Stimulated activated CD4-positive, alpha-beta T cell treated with anti-CD3 and anti-CD28 coated beads, Interleukin-4, amount 100 ng/mL, for 48 hours (primary cell): ENCODE measurements at regions not wholly inside any gene's neighbourhood (a gene's known extent, or its start where the extent isn't known, plus 50 kb on each side); places are given as distances from the start of the nearest gene placed in this dataset.
"Not testable (repeated sequence)": the region's sequence is repeated elsewhere in the genome, so short reads cannot be mapped to it uniquely, and the experiment has no call there.

ENCODE experiments used
- DNase-seq, 2 donors: peaks; one replicate each; pipeline ENCODE4 v3.0.0-alpha.2; 2020; ENCODE audit warnings: low read depth in 2 of 2

DNA sequence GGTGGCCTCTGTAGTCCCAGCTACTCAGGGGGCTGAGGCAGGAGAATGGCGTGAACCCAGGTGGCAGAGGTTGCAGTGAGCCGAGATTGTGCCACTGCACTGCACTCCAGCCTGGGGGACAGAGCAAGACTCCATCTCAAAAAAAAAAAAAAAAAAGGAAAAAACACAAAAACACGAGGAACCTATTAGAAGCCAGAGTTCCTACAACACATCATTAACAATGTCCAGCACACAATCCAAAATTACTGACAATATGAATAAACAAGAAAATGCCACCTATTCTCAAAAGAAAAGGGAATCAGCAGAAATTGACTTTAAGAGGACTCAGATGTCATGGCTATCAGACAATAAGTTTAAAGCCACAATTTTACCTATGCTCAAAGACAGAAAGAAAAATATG lies 57.3 kb upstream of the HS3ST3A1 start:
- not testable (repeated sequence) for DNase-seq

DNA sequence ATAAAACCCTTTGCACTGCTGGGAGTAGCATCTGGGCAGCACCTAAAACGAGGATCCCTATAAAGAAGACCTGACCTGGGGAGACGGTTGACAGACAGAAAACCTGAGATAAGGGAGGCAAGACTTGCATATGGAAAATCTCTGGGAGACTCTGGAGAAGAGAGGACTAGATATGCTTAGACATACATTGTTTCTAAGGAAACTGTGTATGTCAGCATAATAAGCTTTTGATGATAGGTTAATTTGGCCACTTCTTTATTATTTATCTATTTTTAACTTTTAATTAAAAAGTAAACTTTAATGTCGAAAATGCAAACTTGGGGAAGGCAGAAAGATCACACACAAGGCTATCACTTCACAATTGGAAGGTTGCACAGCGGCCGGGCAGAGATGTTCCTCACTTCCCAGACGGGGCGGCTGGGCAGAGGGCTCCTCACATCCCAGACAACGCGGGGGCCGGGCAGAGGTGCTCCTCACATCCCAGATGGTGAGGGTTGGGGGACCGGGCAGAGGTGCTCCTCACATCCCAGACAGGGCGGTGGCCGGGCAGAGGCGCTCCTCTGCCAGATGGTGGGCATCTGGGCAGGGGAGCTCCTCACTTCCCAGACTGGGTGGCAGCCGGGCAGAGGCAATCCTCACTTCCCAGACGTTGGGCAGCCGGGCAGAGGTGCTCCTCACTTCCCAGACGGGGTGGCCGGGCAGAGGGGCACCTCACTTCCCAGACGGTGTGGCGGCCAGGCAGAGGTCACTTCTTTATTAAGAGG lies 64.3 kb upstream of the HS3ST3A1 start:
- DNase-seq, result no peak

DNA sequence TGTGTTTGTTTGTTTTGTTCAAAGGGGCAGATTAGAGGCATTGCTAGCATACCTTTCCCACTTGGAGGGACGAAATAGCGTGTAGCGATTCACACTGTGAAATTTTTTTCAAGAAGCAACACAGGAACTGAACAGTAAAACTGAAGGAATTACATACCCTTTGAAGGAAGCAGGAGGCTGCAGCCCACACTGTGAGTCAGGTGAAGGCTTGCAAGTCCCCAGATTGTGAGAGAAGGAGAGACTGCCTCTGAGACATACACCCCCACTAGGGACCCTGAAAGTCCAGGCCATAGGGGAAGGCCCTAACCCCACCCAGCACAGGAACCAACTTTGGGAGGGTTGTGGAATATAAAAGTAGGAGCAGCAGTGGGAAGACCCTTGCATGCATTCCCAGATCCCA lies 69.6 kb upstream of the HS3ST3A1 start:
- DNase-seq, result no peak

DNA sequence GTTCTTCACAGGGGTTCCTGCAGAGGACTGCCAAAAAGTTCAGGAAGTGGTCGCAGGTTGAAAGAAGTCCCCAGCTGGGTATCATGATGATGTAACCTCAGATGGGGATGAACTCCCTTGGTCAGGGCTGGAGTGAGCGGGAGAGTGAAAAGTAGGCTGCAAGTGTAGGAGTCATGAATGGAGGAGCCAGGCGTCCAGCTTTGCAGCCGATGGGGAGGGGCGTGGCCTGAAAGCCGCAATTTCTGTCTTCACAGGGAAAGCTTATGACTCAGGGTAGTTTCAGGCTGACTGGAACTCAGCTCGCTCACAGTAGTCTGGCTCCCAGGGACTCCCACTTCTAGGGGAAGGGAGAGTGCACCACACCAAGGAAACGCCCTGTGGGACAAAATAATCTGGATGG lies 70.0 kb upstream of the HS3ST3A1 start:
- peak in 1 of 2 donors; percentile 32 for DNase-seq

DNA sequence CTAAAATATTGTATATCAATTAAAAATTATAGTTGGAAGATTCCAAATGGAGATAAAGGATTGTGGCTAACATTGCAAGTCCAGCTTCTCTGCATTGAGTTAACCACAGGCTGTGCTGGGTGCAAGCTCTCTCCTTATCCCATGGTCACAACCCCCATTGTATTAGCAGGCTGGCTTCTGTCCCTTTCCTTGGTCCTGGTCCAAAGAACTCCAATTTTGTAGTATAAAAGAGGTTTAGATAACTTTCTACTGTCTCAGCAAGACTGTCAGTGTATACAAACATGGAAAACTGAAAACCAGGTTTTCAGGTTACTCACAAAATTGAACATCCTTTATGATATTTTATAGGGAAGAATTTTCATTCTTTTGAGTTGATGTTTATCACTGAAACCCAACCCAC lies 76.6 kb upstream of the HS3ST3A1 start:
- DNase-seq, result no peak

DNA sequence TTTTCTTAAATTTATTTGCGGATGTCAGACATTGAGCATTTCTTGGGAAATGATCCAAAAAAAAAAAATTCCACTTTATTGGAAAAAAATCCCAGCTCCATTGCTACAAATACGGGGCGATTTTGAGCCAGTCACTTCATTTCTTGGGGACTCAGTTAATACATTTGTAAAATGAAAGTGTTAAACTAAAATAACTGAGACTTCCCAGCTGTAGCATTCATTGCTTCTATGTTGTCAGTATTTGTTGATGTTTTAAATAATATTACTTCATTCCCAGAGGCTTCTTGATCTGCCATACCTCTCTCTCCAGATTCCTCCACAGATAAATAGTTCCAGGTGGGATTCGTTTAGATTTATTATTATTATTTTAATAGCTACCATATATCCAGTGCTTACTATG lies 77.1 kb upstream of the HS3ST3A1 start:
- no peak for DNase-seq

DNA sequence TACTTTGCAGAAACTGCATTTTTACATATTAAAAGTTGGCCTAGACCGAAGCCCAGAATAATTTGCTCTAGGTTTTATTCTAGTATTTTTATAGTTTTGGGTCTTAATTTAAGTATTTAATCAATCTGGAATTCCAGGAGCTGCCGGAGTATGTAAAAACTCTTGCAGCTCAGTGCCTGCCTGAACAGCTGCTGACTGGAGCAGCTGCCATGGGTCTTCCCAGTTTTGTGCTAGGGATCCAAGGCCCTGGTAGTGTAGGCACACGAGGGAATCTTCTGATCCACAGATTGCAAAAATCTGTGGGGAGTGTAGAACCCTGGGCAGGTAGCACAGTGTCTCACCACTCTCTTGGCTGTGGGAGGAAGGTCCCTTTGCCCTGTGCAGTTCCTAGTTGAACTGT lies 87.0 kb upstream of the HS3ST3A1 start:
- no peak for DNase-seq

DNA sequence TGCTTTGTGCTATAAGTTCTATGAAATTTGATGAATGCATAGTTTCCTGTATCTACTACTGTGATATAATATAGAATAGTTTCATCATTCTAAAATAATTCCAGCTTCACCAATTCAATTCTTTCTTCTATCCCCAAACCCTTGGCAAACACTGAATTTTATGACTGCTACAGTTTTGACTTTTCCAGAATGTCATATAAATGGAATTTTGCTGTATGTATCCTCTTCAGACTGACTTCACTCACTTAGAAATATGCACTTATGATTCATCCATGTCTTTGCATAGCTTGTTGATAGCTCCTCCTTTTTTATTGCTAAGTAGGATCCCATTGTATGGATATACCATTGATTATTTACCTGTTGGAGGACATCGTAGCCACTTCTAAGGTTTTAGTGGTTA lies 89.1 kb upstream of the HS3ST3A1 start:
- no peak for DNase-seq

DNA sequence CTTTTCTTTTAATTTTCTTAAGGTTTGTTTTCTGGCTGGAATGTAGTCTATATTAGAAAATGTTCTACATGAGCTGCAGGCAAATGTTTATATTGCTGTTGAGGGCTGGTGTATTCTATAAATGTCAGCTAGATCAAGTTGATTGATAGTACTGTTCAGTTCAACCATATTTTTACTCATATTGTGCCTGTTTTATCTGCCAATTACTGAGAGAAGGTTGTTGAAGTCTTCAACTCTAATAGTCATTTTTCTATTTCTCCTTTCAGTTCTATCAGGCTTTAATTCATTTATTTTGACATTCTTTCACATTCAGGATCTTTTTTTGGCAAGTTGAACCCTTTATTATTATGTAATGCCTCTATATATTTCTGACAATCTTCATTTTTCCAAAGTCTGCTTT lies 93.2 kb upstream of the HS3ST3A1 start:
- DNase-seq, result no peak

DNA sequence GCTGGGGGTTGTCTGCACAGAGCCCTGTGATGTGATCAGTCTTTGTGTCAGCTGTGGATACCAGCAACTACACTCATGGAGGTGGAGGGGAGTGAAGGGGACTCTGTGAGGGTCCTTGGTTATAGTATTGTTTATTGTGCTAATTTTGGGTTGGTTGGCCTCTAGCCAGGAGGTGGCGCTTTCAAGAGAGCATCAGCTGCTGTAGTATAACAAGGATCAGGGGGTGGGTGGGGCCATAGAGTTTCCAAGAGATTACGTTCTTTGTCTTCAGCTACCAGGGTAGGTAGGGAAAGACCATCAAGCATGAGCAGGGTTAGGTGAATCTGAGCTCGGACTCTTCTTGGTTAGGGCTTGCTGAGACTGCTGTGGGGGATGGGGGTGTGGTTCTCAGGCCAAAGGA lies 97.1 kb upstream of the HS3ST3A1 start:
- no peak for DNase-seq

DNA sequence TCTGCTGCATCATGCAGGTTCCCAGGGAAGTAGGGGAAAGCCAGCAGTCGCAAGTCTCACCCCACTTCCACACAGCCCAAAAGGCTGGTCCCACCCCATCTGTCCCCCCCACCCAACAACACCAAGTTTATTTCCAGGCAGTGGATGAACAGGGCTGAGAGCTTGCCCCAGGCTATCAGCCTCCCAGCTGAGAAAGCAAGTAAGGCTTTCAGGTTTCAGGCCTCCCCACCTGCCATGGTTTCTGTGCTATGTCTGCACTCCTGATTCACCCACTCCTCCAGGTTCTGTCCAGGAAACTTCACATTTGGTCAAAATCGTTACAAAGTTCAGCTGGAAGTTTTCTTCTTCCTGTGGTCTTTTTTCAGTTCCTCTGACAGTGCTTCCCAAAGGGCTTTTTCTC lies 97.5 kb upstream of the HS3ST3A1 start:
- no peak for DNase-seq

DNA sequence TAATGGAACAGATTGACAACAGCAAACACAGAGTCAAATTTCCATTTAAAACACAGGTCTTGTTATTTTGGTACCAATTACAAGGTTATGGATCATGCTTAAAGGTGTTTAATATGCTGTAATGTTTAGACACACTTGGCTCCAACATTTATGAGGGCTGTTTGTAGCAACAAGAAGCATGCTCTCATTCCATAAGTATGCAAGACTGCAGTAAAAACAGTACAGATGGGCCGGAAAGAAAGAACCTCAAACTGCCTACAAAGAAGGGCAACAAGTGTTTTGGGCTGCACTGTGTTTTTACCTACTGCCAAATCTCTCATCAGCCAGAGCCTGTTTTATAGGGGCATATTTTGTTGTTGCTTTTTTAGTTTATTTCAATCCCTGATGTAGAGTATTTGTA lies 100.5 kb upstream of the HS3ST3A1 start:
- DNase-seq, result no peak

DNA sequence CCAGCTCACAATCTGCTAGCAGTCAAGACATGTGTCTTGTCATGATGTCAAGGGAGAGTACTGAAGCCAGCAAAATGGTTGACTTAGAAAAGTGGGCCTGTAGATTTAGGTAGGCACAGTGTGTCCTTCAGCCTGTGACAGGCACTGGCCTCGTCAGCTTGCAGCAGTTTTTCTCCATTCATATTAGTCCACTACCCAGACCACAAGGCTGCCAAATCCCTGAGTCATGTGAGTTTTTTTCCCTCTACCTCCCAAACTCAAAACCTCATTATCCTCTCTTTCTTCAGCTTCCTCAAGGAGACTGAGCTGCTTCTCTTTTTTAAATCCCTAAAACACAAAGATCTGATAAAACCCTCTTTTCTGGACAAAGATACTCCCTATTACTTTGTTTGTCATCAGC lies 102.6 kb upstream of the HS3ST3A1 start:
- DNase-seq, result no peak

DNA sequence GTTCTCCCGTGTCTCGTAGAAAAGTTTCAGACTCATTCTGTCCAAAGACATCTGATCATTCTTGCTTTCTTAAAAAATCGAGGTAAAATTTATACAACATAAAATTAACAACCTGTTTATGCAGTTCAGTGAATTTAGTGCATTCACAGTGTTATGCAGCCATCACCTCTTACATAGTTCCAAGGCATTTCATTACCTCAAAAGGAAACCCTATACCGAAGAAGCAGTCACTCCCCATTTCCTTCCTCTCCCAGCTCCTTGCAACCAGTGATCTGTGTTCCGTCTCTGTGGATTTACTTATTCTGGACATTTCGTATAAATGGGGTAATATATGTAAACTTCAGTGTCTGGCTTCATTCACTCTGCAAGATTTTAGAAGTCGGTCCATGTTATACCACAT lies 103.5 kb upstream of the HS3ST3A1 start:
- no peak for DNase-seq

DNA sequence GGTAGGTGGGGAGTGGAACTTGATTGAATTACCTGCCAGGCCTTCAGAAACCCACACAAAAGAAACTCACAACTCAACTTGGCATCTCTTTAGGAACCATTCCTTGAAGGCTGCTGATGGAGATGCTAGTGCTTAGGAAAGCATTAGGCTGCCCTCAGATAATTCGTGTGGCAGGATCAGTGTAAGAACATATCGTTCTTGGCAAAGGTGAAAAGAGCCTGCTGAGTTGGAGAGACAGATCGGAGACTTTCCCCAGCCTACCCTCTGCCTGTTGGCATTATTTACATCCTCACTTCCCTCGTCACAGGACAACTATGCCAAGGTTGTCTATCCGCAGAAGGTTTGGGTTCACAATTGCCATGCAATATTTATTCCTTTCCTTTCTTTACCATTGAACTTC lies 120.0 kb upstream of the HS3ST3A1 start:
- DNase-seq, result no peak

DNA sequence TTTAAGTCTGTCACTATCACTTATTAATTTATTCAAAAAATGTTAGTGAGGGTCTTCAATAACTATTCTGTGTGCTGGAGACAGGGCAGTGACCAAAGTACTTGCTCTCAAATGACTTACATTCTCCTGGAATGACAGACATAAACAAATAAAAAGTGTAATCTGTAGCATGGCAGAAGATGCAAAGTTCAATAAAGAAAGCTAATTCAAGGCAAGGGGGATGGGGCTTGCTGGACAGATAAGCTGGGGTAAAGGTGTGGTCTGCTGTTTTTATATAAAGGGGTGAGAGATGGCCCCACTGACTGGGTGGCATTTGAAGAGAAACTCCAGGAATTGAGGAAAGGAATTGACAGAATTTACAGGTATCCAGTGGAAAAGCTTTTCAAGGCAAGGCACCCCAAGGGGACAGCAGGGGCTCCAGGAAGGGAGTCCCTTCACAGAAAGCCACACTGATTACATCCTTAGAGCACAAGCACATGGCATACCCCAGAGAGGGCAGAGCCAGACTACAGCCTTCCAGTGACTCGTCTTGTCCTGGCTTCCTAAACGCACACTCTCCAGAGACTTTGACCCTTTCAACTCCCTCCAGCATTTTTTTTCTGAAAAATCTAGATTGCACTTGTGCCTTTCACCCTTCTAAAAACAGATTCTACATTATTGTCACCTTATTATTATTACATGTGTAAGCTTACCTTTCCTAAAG lies 123.7 kb upstream of the HS3ST3A1 start:
- no peak for DNase-seq

DNA sequence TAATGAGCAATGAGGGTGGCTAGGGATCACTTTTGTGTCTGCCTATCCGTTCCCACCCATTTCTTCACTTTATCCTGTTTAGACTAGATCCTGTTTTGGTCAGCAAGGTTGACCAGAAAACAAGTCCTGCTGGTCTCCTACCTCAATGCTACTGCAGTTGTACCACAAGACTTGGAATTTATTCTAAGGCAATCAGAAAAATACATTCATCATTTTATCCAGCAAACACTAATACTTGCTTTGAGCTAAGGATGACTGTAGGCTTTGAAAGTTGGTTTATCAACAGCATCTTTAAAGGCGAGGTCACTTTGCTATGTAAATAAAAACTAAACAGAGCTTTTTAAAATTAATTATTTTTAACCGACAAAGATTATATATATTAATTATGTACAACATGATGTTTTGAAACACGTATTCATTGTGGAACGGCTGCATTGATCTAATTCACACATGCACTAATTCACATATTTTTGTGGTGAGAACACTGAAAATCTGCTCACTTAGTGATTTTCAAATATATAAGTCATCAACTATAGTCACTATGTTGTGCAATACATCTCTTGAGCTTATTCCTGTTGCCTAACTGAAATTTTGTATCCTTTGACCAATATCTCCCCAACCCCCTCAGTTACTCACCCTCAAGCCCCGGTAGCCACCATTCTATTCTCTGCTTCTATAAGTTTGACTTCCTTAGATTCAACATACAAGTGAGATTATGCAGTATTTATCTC lies 125.9 kb upstream of the HS3ST3A1 start:
- no peak for DNase-seq

DNA sequence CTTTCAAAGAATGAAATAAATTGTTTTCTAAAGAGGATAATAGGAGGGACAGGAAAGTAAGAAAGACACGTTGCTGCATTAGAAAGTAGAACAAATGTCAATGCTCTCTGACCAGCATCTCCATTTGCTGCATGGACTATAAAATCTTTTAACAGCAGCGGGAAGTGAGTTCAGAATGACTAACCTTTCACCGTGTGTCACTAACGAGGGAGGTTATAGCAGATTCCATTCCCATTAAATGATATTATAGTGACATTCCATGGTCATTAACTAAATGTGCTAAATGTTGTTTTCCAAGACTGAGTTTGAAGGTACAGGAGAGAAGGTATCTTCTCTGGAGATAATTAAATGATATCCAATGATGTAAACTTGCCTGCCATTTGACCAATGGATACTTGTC lies 127.1 kb upstream of the HS3ST3A1 start:
- no peak for DNase-seq

DNA sequence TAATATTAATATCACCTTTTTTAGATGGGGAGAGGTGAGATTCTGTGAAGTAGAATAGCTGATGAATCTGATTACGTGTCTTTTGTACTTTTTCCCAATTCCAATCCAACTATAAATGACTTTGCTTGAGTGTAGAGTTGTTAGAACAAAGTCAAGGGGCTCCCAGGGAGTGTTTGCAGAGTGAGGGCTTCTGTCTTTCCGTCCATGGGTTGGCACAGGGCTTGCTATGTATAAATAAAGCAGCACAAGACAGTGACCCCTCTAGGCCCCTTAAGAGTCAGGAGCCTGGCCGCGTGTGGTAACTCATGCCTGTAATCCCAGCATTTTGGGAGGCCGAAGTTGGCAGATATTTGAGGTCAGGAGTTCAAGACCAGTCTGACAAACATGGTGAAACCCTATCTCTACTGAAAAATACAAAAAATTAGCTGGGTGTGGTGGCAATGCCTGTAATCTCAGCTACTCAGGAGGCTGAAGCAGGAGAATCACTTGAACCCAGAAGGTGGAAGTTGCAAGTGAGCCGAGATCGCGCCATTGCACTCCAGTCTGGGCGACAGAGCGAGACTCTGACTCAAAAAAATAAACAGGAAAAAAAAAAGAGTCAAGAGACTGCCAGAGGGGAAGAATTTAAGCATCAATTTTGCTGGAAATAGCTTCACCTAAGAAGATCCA lies 127.9 kb upstream of the HS3ST3A1 start:
- DNase-seq, result no peak

DNA sequence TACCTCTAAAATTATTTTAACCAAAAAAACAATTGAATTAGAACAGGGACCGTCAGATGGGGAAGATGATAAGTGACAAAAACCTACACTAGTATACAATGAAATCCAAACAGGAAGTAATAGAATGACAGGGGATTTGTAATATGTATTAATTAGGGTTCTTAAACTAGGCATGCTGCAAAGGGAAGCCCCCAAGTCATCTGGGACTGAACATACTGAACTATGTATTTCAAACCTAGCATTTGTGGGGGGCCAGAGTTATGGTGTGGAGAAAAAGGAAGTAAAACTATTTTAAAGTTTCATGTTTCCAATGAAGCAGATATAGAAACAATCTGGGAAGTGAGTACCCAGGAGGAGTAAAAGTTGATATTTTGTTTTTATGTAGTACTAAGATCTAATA lies 133.2 kb upstream of the HS3ST3A1 start:
- DNase-seq, result no peak

DNA sequence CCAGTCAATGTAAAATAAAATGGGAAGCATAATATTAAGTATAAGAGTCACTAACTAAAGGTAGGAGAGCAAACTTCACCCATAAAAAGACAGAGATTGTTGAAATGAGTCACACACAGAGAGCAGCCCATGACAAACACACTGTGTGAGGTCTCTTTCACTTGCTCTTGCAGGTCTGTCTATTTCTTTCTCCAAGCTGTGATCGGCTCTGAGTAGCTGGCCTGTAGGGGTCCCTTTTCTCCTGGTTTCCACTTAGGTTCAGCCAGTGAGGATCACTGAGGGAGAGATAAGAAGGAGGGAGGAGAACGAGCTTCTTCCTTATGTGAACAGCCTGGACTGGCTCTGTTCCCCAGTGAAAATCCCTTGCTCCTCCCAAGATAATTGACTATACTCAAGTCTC lies 133.7 kb upstream of the HS3ST3A1 start:
- DNase-seq, result no peak

DNA sequence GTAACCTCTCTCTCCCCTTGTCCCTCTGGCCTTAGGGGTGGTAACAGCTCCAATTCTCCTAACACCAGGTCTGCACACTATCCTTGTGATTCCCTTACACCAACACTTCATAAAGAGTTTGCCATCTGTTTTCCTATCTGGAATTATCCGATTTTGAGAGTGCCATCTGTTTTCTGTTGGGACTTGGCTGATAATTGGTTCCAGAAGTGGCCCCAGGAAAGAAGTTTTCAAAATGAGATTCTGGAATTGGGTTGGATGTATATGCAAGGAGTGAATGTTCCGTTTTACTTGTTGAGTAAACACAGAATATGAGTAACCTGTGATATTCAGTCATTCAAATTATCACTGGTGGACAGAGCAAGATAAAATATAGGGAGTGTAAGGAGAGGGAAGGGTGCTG lies 134.1 kb upstream of the HS3ST3A1 start:
- DNase-seq, result no peak
